Endothelial cell (in vitro differentiated cells): ENCODE measurements at regions not wholly inside any gene's neighbourhood (a gene's known extent, or its start where the extent isn't known, plus 50 kb on each side); places are given as distances from the start of the nearest gene placed in this dataset.

Experiments used
- DNase-seq: peaks from one replicate; pipeline ENCODE4 v3.0.0; 2021; ENCODE audit warnings: low spot score
- H3K27ac Mint-ChIP-seq: one replicate; pipeline ENCODE4 v1.8.0; 2021; ENCODE audit warnings: mixed read lengths, inconsistent platforms; ENCODE audit not compliant: unreplicated experiment
- H3K27me3 Mint-ChIP-seq: one replicate; pipeline ENCODE4 v1.8.0; 2021; ENCODE audit warnings: mild to moderate bottlenecking, moderate library complexity, mixed read lengths, inconsistent platforms; ENCODE audit not compliant: unreplicated experiment
- H3K36me3 Mint-ChIP-seq: one replicate; pipeline ENCODE4 v1.8.0; 2021; ENCODE audit warnings: mild to moderate bottlenecking, low read depth, mixed read lengths, inconsistent platforms; ENCODE audit not compliant: unreplicated experiment
- H3K4me1 Mint-ChIP-seq: one replicate; pipeline ENCODE4 v1.8.0; 2021; ENCODE audit warnings: mild to moderate bottlenecking, mixed read lengths, inconsistent platforms; ENCODE audit not compliant: unreplicated experiment
- H3K4me3 Mint-ChIP-seq: one replicate; pipeline ENCODE4 v1.8.0; 2021; ENCODE audit warnings: mild to moderate bottlenecking, mixed read lengths, inconsistent platforms; ENCODE audit not compliant: unreplicated experiment
- H3K9me3 Mint-ChIP-seq: one replicate; pipeline ENCODE4 v1.8.0; 2021; ENCODE audit warnings: mixed read lengths, inconsistent platforms; ENCODE audit not compliant: unreplicated experiment
- CTCF ChIP-seq: fragments of 200-600 bp; sonication (generic); IDR thresholded peaks from one replicate; pipeline ENCODE4 v1.5.0; 2021; ENCODE audit warnings: antibody characterized with exemption; ENCODE audit not compliant: unreplicated experiment

- no peak overlapping the region for H3K4me3 Mint-ChIP-seq
- no peak for DNase-seq
- no peak overlapping the region for H3K27ac Mint-ChIP-seq
- no peaks in the 10 kb centered on the region for H3K9me3 Mint-ChIP-seq
- no peaks in the 10 kb centered on the region for H3K4me1 Mint-ChIP-seq
- no peak for TF ChIP-seq CTCF
- peaks cover 4% of the 10 kb centered on the region for H3K36me3 Mint-ChIP-seq
- H3K27me3 Mint-ChIP-seq: no peaks in the 10 kb centered on the region
These were observed 339.2 kb downstream of the RNF144A start for GRCh38 chr2:7256377-7256776.

GRCh38 chr2:7262727-7263126 lies 345.5 kb downstream of the RNF144A start:
- Mint-ChIP-seq H3K27ac (no peak overlapping the region), H3K36me3 (peaks cover 4% of the 10 kb centered on the region), H3K27me3 (peaks cover 5% of the 10 kb centered on the region), H3K4me1 (no peaks in the 10 kb centered on the region), H3K4me3 (no peak overlapping the region), H3K9me3 (no peaks in the 10 kb centered on the region)
- TF ChIP-seq CTCF: no peak
- no peak for DNase-seq

- Mint-ChIP-seq H3K9me3 (no peaks in the 10 kb centered on the region), H3K36me3 (no peaks in the 10 kb centered on the region), H3K27me3 (peaks cover 5% of the 10 kb centered on the region), H3K27ac (no peak overlapping the region), H3K4me1 (no peaks in the 10 kb centered on the region), H3K4me3 (no peak overlapping the region)
- TF ChIP-seq CTCF: no peak
- DNase-seq: no peak
These were observed 347.6 kb downstream of the RNF144A start for GRCh38 chr2:7264791-7265190.

GRCh38 chr2:7265286-7265685 lies 348.1 kb downstream of the RNF144A start:
- TF ChIP-seq CTCF: no peak
- Mint-ChIP-seq H3K9me3 (no peaks in the 10 kb centered on the region), H3K27me3 (peaks cover 5% of the 10 kb centered on the region), H3K36me3 (no peaks in the 10 kb centered on the region), H3K4me3 (no peak overlapping the region), H3K27ac (no peak overlapping the region), H3K4me1 (no peaks in the 10 kb centered on the region)
- DNase-seq: no peak

GRCh38 chr2:7269106-7269643 lies 352.0 kb downstream of the RNF144A start:
- DNase-seq: no peak
- Mint-ChIP-seq H3K9me3 (no peaks in the 10 kb centered on the region), H3K27me3 (peaks cover 4% of the 10 kb centered on the region), H3K36me3 (no peaks in the 10 kb centered on the region), H3K4me3 (no peak overlapping the region), H3K27ac (no peak overlapping the region), H3K4me1 (no peaks in the 10 kb centered on the region)
- TF ChIP-seq CTCF: no peak
